SK-N-SH (cell line): ENCODE measurements at regions not wholly inside any gene's neighbourhood (a gene's known extent, or its start where the extent isn't known, plus 50 kb on each side); places are given as distances from the start of the nearest gene placed in this dataset.

ENCODE experiments used
- CTCF ChIP-seq: fragments of 200-600 bp; sonication (generic); IDR thresholded peaks from 2 replicates; pipeline ENCODE4 v1.6.1; 2017; ENCODE audit warnings: antibody characterized with exemption, mild to moderate bottlenecking, moderate library complexity
- EP300 ChIP-seq, 2 experiments: IDR thresholded peaks; 2 replicates each; pipeline versions ENCODE4 v1.4.0 to v1.6.1; 2012; ENCODE audit warnings: borderline replicate concordance in 1 of 2, low read depth in 1 of 2, low read length in 1 of 2
- EZH2phosphoT487 ChIP-seq: fragments of 200-600 bp; sonication (generic); IDR thresholded peaks from 2 replicates; pipeline ENCODE4 v1.6.1; 2017; ENCODE audit warnings: low read depth, mixed run types, mild to moderate bottlenecking, antibody characterized with exemption, moderate library complexity, borderline replicate concordance
- FOXM1 ChIP-seq: IDR thresholded peaks from 2 replicates; pipeline ENCODE4 v1.4.0; 2012; ENCODE audit warnings: low read depth, mild to moderate bottlenecking
- NRF1 ChIP-seq: IDR thresholded peaks from 2 replicates; pipeline ENCODE4 v1.6.1; 2012; ENCODE audit warnings: low read depth, mild to moderate bottlenecking, low read length
- POLR2AphosphoS5 ChIP-seq: IDR thresholded peaks from 2 replicates; pipeline ENCODE4 v1.6.1; 2012; ENCODE audit warnings: low read depth, low read length
- SMC3 ChIP-seq: IDR thresholded peaks from 2 replicates; pipeline ENCODE4 v1.6.1; 2012; ENCODE audit warnings: low read depth, low read length, improper control_type of control experiment
- TAF1 ChIP-seq: IDR thresholded peaks from 2 replicates; pipeline ENCODE4 v1.6.1; 2012; ENCODE audit warnings: low read depth, mild to moderate bottlenecking, low read length, moderate library complexity, borderline replicate concordance

GRCh38 chr7:156261581-156261980, 379.0 kb upstream of the RNF32 start:
- no peak for TF ChIP-seq POLR2AphosphoS5
- no peak for TF ChIP-seq FOXM1
- no peak for TF ChIP-seq TAF1
- no peak for TF ChIP-seq NRF1
- no peak for TF ChIP-seq SMC3
- TF ChIP-seq EZH2phosphoT487 = no peak
- no peak for TF ChIP-seq CTCF
- TF ChIP-seq EP300 (IDR thresholded peaks at IDR 0.05; ENCODE audit: borderline replicate concordance in 1 of 2, low read depth in 1 of 2, low read length in 1 of 2) = no peak
